HG03565 (cell line): ENCODE measurements at regions not wholly inside any gene's neighbourhood (a gene's known extent, or its start where the extent isn't known, plus 50 kb on each side); places are given as distances from the start of the nearest gene placed in this dataset.
"Not testable (repeated sequence)": the region's sequence is repeated elsewhere in the genome, so short reads cannot be mapped to it uniquely, and the experiment has no call there.

Source experiments
- ATAC-seq: cut with Tn5 transposase; IDR thresholded peaks from one replicate; pipeline ENCODE4 v1.9.1; 2021; ENCODE audit warnings: mild to moderate bottlenecking, moderate library complexity; ENCODE audit not compliant: unreplicated experiment

DNA sequence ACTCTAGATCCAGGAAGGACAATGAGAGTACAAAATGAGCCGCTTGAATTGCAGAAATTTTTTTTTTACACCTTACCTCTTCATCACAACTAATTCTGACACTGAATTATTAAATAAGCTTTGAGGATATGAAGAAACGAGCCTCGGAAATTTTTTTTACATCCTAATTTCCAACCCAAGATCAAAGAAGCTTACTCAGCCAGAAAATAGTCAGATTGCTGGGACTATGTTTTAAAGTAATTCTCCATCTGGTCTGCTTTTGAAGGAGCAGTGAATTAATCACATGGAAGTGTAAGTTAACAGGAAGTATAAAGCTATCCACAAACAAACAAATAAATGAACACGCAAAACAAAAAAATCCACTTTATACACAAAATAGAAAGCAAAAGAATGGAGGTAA, 437.0 kb upstream of the KCNMB2 start:
- ATAC-seq, result no peak

DNA sequence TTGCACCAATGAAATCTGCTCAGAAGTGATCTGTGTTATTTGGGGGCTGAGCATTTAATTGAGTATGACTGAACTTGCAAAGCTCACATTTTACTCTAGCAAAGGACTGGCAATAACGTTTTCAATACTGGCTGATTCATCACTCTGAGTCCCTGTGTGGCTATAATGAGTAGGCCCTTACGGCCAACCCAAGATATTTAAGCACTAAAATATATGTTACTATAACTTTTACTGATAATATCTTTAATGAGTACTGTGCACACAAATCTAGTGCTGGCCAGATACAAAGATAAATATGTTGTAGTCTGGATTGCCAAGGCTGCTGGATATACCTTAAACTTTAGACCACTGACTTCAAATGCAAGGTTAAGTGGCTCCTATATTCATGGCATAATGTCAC, 436.4 kb upstream of the KCNMB2 start:
- ATAC-seq, result no peak

- no peak for ATAC-seq
Measured at GRCh38 chr3:178100908-178101307, 435.3 kb upstream of the KCNMB2 start.

- no peak for ATAC-seq
Measured at GRCh38 chr3:178103140-178103539, 433.1 kb upstream of the KCNMB2 start.

DNA sequence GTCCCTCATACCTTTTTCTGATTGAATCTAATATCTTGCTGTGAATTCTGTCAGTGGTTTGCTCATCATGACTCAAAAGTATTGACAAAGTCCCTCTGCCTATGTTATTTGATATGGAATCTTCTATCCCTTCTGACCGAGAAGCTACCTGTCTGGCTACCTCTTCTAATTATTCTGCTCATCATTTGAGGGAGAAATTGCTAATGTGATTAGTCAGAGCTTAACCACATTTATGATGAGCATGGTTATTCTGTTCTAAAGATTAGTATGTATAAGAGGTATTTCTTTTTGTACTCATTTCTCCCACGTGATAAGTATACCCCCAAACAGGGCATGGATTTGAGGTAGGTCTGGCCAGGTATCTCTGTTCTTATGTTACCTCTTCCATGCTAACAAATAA, 428.4 kb upstream of the KCNMB2 start:
- no peak for ATAC-seq

DNA sequence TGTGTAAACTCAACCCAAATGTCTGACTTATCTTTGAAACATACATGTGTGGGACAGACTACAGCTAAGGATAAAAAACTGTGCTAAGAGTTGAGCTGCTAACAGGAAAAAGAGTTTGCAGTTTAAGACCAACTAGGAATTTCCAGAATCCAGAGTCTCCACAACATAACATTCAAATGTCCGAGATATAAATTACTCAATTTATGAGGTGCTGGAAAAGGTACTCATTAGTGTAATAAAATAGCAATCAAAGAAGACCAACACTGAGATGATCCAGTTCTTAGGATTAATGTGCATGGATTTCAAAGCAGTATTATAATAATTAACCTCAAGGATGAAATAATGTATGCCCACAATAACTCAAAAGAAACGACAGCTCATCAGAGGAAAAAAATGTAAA, 426.5 kb upstream of the KCNMB2 start:
- no peak for ATAC-seq

- no peak for ATAC-seq
Measured at GRCh38 chr3:178112134-178112533, 424.1 kb upstream of the KCNMB2 start.

- ATAC-seq, result not testable (repeated sequence)
Measured at GRCh38 chr3:178112552-178112951, 423.7 kb upstream of the KCNMB2 start.

- no peak for ATAC-seq
Measured at GRCh38 chr3:178117641-178118040, 418.6 kb upstream of the KCNMB2 start.

GRCh38 chr3:178119608-178120295, 416.5 kb upstream of the KCNMB2 start:
- ATAC-seq, result not testable (repeated sequence)

DNA sequence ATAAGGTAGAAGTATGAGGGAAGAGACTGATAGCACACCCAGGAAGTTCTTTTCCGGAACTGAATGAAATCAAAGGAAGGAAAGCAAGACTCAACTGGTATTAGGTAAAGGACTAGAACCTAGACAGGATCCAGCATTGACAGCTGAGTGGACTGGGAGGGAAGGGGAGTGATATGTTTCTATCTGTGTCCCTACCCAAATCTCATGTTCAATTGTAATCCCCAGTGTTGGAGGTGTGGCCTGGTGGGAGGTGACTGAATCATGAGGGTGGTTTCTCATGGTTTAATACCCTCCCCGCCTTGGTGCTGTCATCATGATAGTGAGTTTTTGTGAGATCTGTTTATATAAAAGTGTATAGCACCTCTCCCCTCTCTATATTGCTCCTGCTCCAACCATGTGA, 415.9 kb upstream of the KCNMB2 start:
- no peak for ATAC-seq

DNA sequence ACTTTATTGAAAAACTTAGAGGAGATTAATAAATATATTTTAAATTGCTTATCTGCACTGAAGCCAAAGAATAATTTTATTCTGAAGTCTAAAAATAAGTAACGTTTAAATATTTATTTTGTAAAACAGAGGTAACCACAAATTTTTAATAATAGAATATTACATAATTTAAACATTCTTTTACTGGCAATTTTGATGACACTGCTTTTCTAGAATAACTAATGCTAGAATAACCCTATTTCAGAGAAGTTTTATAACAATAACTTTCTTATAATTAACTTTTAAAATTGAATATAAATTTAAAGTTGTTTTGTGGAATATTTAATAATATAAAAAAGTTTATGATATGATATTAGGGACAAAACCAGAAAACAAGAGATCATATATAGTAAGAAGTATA, 409.6 kb upstream of the KCNMB2 start:
- no peak for ATAC-seq

GRCh38 chr3:178127221-178127620, 409.0 kb upstream of the KCNMB2 start:
- ATAC-seq, result no peak

DNA sequence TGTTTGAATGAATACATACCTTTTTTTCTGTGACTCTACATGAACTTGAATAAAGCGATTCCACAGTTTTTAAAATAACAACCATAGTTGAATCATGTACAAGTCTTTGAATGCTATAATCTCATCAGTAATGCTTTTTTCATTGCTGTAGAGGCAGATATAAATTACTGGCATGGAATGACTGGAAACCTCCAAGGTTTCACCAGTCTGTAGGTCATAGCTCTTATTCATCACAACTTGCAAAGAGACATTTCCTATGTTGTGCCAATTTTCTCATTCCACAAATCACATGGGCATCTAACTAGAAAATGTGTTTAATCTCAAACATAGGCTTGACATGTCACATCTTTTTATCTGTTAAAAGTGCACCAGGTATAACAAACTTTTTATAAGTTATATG, 407.1 kb upstream of the KCNMB2 start:
- no peak for ATAC-seq

DNA sequence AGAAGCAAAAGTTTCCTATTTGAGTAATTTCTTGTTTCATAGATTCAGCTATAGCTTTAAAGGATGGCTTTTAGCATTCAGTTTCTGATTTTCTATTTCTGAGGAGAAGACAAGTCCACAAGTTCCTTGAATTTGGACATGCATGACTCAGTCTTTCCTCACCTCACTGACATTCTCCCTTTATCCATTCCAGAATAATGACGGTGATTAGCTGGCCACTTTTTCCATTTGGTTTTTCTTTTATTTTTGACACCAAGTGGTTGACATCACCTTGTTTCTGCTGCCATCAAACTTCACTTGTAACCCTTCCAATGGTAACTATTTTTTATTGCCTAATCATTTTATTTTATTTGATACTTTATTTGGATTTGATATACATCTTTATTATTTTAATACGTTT, 404.4 kb upstream of the KCNMB2 start:
- ATAC-seq, result no peak

DNA sequence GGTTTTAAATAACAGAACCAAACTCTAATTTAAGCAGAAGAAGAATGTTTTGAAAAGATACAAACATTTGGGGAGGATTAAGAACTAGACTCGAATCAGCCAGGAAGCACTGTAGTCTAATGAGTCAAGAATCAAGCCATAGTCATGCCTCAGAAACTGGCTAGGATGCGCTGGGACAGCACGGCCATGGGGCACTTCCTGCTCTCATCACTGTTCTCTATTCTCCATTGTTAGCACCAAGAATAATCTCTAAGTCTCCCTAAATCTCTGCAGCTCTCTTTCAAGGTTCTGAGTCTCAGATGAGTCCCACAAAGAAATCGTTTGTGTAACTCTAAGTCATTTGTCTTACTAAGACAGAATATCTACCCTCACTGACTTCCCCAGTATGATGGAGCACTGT, 399.0 kb upstream of the KCNMB2 start:
- ATAC-seq, result no peak

DNA sequence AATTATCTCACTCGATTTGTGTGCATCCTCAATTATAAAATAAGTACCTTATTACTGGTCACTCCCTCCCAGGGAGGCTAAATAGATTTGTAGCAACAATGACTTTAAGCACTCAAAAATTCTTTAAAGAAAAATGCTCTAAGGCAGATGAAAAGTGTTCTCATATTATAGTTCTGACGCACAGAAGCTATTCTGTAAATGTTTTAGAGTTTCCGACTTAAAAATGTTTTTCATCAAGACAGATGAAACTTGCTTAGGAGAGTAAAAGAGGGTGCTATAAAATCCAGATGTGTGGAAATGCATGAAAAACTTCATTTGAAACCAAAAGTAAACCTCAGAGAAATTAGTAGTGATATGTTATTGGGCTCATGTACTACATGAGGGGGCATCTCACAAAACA, 398.4 kb upstream of the KCNMB2 start:
- ATAC-seq, result no peak

GRCh38 chr3:178139116-178139515, 397.1 kb upstream of the KCNMB2 start:
- ATAC-seq, result no peak

GRCh38 chr3:178140531-178141304, 395.5 kb upstream of the KCNMB2 start:
- ATAC-seq, result no peak

DNA sequence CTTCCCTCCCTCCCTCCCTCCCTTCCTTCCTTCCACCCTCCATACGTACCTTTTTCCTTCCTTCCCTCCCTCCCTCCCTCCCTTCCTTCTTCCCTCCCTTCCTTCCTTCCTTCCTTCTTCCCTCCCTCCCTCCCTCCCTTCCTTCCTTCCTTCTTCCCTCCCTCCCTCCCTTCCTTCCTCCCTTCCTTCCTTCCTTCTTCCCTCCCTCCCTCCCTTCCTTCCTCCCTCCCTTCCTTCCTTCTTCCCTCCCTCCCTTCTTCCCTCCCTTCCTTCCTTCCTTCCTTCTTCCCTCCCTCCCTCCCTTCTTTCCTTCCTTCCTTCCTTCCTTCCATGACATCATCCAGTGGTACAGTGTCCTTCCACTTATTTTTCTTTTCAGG, 394.9 kb upstream of the KCNMB2 start:
- ATAC-seq, result not testable (repeated sequence)

DNA sequence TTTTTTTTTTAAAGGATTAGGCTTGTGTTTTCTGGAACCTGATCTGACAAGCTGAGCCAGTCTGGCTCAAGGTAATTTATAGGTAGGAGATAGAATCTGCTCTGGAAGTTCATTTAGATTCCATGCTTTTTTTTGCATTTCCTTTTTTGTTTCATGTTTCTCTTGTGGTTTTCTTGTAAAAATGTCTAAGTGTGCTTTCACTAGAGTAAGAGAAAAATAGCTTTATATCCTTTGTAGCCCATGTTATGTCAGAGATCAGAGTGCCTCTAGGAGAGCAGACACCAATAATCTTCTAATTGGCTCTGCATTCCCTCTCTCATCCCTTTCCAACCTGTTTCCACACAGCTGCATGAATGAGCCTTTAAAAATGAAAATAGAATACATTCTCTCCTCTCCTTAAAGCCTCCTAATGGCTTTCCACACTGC, 389.8 kb upstream of the KCNMB2 start:
- no peak for ATAC-seq

DNA sequence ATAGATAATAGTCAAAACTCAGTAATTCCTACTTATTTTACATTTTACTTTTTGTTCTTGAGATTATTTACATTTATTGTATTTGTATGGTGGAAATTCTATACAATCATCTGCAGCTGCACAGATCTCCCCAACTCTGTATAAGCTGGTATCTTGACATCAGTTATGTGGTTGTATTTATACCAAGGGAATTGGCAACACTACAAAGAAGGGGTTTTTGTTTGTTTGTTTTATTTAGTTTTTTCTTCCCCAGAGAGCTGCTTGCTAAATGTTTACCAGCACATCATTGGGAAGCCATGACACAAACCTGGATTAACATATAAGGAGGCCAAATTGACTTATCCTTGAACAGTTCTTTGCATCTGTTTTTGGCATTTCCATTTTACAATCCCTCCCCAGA, 389.2 kb upstream of the KCNMB2 start:
- no peak for ATAC-seq
